Progenitor cell of endocrine pancreas (in vitro differentiated cells): ENCODE measurements at regions not wholly inside any gene's neighbourhood (a gene's known extent, or its start where the extent isn't known, plus 50 kb on each side); places are given as distances from the start of the nearest gene placed in this dataset.

Experiments used
- DNase-seq: peaks from one replicate; pipeline ENCODE4 v3.0.0; 2021; ENCODE audit warnings: low spot score; ENCODE audit not compliant: unreplicated experiment
- H3K27ac Mint-ChIP-seq: 2 replicates; pipeline ENCODE4 v1.8.0; 2021; ENCODE audit warnings: mild to moderate bottlenecking, moderate library complexity, mixed read lengths
- H3K27me3 Mint-ChIP-seq: 2 replicates; pipeline ENCODE4 v1.8.0; 2021; ENCODE audit warnings: mixed read lengths
- H3K36me3 Mint-ChIP-seq: 2 replicates; pipeline ENCODE4 v1.8.0; 2022; ENCODE audit warnings: mixed read lengths; ENCODE audit not compliant: insufficient read depth
- H3K4me1 Mint-ChIP-seq: 2 replicates; pipeline ENCODE4 v1.8.0; 2021; ENCODE audit warnings: low read depth, mixed read lengths
- H3K4me3 Mint-ChIP-seq: 2 replicates; pipeline ENCODE4 v1.8.0; 2021; ENCODE audit warnings: low read depth, mild to moderate bottlenecking, moderate library complexity, mixed read lengths
- H3K9me3 Mint-ChIP-seq: 2 replicates; pipeline ENCODE4 v1.8.0; 2021; ENCODE audit warnings: low read depth, mixed read lengths
- TF ChIP-seq, protein P1 (sequence below): fragments of 200-600 bp; sonication (generic); IDR thresholded peaks from one replicate; pipeline ENCODE4 v1.5.0; 2021; ENCODE audit warnings: antibody characterized with exemption, mild to moderate bottlenecking; ENCODE audit not compliant: unreplicated experiment

DNA sequence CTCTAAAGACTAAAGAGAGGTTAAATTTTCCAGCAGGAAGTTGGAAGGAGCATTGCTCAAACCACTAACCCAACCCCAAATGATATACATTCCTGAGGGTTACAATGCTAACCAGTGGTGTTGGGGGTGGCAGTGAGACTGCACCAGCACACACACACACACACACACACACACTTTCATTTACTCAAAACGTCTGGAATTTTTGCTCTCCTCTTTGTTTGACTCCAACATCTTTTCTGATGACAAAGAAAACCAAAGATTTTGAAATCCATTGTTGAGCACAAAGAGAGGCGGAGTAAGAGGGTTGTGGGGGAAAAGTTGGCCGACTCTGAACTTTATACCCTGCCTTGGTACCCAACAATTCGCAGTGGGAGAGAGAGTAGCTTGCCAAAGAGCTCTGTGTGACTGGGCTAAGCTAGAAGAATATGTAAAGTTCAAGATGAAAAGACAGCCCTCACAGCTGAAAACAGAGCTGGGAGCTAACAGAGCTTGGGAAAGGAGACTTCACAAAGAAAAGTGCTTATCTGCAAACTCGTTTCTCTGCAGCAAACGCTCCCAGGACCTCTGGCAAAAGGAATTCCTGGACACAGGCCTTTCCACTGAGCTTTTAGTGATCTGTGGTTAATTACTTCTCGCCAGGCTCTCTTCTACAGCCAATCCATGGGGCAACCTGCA lies 426.0 kb upstream of the CDH11 start:
- TF ChIP-seq, protein P1, sequence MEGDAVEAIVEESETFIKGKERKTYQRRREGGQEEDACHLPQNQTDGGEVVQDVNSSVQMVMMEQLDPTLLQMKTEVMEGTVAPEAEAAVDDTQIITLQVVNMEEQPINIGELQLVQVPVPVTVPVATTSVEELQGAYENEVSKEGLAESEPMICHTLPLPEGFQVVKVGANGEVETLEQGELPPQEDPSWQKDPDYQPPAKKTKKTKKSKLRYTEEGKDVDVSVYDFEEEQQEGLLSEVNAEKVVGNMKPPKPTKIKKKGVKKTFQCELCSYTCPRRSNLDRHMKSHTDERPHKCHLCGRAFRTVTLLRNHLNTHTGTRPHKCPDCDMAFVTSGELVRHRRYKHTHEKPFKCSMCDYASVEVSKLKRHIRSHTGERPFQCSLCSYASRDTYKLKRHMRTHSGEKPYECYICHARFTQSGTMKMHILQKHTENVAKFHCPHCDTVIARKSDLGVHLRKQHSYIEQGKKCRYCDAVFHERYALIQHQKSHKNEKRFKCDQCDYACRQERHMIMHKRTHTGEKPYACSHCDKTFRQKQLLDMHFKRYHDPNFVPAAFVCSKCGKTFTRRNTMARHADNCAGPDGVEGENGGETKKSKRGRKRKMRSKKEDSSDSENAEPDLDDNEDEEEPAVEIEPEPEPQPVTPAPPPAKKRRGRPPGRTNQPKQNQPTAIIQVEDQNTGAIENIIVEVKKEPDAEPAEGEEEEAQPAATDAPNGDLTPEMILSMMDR: no peak
- Mint-ChIP-seq H3K27ac (peak overlapping the region; percentile 74), H3K4me3 (no peak overlapping the region), H3K9me3 (peaks cover 1% of the 10 kb centered on the region), H3K27me3 (no peaks in the 10 kb centered on the region), H3K36me3 (no peaks in the 10 kb centered on the region), H3K4me1 (peaks cover 21% of the 10 kb centered on the region)
- no peak for DNase-seq

DNA sequence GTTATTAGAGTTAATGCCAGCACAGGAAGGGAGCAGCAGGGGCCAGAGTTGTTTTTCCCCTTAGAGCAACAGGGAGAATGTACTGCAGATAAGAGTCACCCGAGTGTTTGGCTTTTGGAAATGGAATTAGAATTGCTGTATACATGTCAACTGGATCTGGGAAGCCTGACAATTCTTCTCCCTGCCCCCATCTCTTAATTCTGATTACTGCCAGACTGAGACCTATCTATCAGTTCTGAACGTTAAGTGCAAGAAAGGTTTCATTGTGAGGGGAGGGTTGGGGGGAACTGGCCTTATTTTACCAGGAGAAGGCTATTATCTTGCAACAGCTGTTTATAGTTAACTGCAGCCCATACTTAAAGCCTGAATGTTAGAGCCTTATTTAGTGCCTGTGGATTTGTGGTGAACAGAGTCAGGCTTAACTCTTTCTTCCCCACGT lies 424.5 kb upstream of the CDH11 start:
- no peaks in the 10 kb centered on the region for H3K36me3 Mint-ChIP-seq
- DNase-seq: no peak
- H3K27me3 Mint-ChIP-seq: no peaks in the 10 kb centered on the region
- TF ChIP-seq, protein P1: no peak
- H3K27ac Mint-ChIP-seq: no peak overlapping the region
- no peaks in the 10 kb centered on the region for H3K9me3 Mint-ChIP-seq
- H3K4me1 Mint-ChIP-seq: peaks cover 21% of the 10 kb centered on the region
- H3K4me3 Mint-ChIP-seq: no peak overlapping the region

DNA sequence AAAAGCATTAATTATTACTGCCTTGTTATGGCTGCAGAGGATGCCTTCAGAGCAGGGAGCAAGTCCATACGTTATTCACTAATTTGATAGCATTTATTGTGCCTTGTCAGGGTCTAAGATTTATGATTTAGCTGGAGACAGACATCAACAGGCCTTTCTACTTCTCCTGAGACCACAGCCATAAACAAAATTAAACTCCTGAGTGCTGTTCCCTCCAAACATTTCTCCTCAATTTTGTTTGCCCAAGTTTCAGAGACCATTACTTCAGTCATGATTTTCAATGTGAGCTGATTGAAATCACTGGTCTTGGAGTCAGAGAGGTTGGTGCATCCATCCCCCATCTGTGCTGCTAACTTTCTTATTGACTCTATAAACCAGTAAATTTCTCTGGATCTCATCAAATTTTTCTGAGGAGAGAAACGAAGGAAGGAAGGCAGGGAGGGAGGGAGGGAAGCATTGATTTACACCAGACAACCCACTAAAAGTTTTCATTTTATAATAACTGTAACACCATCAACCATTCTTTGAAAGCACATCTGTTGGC lies 423.6 kb upstream of the CDH11 start:
- no peaks in the 10 kb centered on the region for H3K36me3 Mint-ChIP-seq
- TF ChIP-seq, protein P1: no peak
- H3K27me3 Mint-ChIP-seq: no peaks in the 10 kb centered on the region
- no peak overlapping the region for H3K27ac Mint-ChIP-seq
- H3K4me1 Mint-ChIP-seq: peaks cover 21% of the 10 kb centered on the region
- no peak for DNase-seq
- H3K4me3 Mint-ChIP-seq: no peak overlapping the region
- peaks cover 2% of the 10 kb centered on the region for H3K9me3 Mint-ChIP-seq

DNA sequence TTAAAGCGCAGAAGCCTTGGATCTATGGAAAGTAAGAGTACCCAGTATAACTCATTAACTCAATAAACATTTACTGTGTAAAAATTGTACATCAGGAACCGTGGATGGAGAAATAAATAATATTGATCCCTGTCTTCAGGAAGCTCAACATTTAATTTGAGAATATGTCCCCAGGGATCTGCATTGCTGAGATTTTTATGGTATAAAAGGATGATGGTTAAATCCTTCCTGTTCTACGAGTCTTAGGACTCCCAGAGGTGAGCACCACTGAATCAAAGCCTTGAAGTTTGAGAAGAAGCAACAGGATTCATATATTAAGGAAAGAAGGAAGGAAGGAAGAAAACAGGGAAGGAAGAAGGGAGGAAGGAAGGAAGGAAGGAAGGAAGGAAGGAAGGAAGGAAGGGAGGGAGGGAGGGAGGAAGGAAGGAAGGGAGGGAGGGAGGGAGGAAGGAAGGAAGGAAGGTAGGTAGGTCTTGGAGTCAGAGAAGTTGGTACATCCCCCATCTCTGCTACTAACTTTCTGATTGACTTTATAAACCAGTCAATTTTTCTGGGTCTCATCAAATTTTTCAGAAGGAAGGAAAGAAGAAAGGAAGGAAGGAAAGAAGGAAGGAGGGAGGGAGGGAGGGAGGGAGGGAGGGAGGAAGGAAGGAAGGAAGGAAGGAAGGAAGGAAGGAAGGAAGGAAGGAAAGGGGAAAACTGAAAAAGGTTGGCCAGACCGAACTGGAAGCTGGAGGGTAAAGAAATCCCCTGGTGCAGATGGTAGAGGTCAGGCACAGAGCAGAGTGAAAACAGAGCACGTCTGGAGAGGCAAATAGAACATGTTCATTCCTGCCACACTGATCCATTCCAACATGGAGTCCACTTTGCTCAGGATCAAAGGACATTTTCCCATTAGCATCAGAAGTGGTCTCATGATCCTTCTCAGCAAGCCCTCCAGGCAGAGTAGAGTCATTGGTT lies 422.2 kb upstream of the CDH11 start:
- TF ChIP-seq, protein P1: no peak
- DNase-seq: no peak
- no peaks in the 10 kb centered on the region for H3K36me3 Mint-ChIP-seq
- no peaks in the 10 kb centered on the region for H3K27me3 Mint-ChIP-seq
- H3K27ac Mint-ChIP-seq: no peak overlapping the region
- peaks cover 21% of the 10 kb centered on the region for H3K4me1 Mint-ChIP-seq
- no peak overlapping the region for H3K4me3 Mint-ChIP-seq
- peaks cover 2% of the 10 kb centered on the region for H3K9me3 Mint-ChIP-seq

DNA sequence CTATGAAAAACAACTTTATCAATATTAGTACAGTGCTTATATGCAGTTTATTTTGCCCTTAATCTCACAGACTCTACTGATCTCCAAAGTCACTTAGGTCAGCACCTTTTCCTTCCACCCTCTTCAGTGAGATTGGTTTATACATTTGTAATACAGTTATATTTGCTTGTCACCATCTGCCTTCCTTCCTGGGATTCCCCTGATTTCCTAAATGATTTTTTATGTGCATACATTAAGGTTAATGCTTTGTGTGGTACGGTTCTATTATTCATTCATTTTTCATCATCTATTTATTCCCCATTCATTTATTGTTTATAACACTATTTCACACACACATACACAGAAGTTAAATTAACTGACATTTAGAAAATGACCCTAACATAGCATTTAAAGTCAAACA lies 419.8 kb upstream of the CDH11 start:
- Mint-ChIP-seq H3K27me3 (no peaks in the 10 kb centered on the region), H3K27ac (no peak overlapping the region), H3K4me1 (peaks cover 4% of the 10 kb centered on the region), H3K4me3 (no peak overlapping the region), H3K36me3 (no peaks in the 10 kb centered on the region), H3K9me3 (peaks cover 2% of the 10 kb centered on the region)
- TF ChIP-seq, protein P1: no peak
- no peak for DNase-seq
